ENCODE measurements at regions not wholly inside any gene's neighbourhood (a gene's known extent, or its start where the extent isn't known, plus 50 kb on each side); places are given as distances from the start of the nearest gene placed in this dataset.
"Not testable (repeated sequence)": the region's sequence is repeated elsewhere in the genome, so short reads cannot be mapped to it uniquely, and the experiment has no call there.

- Histone ChIP-seq H3K4me2 (ENCODE audit: low read depth, low read length, poor library complexity, severe bottlenecking) (no peak overlapping the region), H3K36me3 (ENCODE audit: low read length) (no peaks in the 10 kb centered on the region), H4K20me1 (ENCODE audit: low read depth, low read length) (no peaks in the 10 kb centered on the region), H3K4me3 (ENCODE audit: insufficient read depth, low read length, poor library complexity, severe bottlenecking) (no peak overlapping the region), H3K27ac (ENCODE audit: low read depth, low read length) (no peak overlapping the region), H3F3A (ENCODE audit: insufficient read depth) (no peaks in the 10 kb centered on the region), H3K79me2 (ENCODE audit: insufficient read depth, low read length) (no peaks in the 10 kb centered on the region), H3K9ac (ENCODE audit: low read length) (no peak overlapping the region), H3K9me3 (ENCODE audit: insufficient read depth, low read length) (no peaks in the 10 kb centered on the region), H3K9me2 (replicated peaks; ENCODE audit: insufficient read depth, low read length) (no peaks in the 10 kb centered on the region), H2AFZ (ENCODE audit: low read depth, low read length, severe bottlenecking) (no peak overlapping the region), H3K27me3 (ENCODE audit: low read length) (no peaks in the 10 kb centered on the region)
- no peak for TF ChIP-seq EZH2phosphoT487 (conservative IDR thresholded peaks at IDR 0.05; ENCODE audit: low read length)
- no peak for TF ChIP-seq CTCF (IDR thresholded peaks at IDR 0.05; ENCODE audit: insufficient read depth, low read length, poor library complexity, severe bottlenecking)
Measured at GRCh38 chr12:91743280-91743679, 402.4 kb downstream of the BTG1 start.

- Histone ChIP-seq H3K4me3 (ENCODE audit: insufficient read depth, low read length, poor library complexity, severe bottlenecking) (no peak overlapping the region), H3K27me3 (ENCODE audit: low read length) (no peaks in the 10 kb centered on the region), H3K27ac (ENCODE audit: low read depth, low read length) (no peak overlapping the region), H2AFZ (ENCODE audit: low read depth, low read length, severe bottlenecking) (no peak overlapping the region), H3K36me3 (ENCODE audit: low read length) (no peaks in the 10 kb centered on the region), H3K9me2 (replicated peaks; ENCODE audit: insufficient read depth, low read length) (no peaks in the 10 kb centered on the region), H3K9me3 (ENCODE audit: insufficient read depth, low read length) (no peaks in the 10 kb centered on the region), H3F3A (ENCODE audit: insufficient read depth) (no peaks in the 10 kb centered on the region), H3K4me2 (ENCODE audit: low read depth, low read length, poor library complexity, severe bottlenecking) (no peak overlapping the region), H3K9ac (ENCODE audit: low read length) (no peak overlapping the region), H4K20me1 (ENCODE audit: low read depth, low read length) (no peaks in the 10 kb centered on the region), H3K79me2 (ENCODE audit: insufficient read depth, low read length) (no peaks in the 10 kb centered on the region)
- TF ChIP-seq CTCF (IDR thresholded peaks at IDR 0.05; ENCODE audit: insufficient read depth, low read length, poor library complexity, severe bottlenecking) (no peak), EZH2phosphoT487 (conservative IDR thresholded peaks at IDR 0.05; ENCODE audit: low read length) (no peak)
Measured at GRCh38 chr12:91741932-91742331, 403.7 kb downstream of the BTG1 start.

- H3K9ac ChIP-seq (ENCODE audit: low read length); H3K4me3 ChIP-seq (ENCODE audit: insufficient read depth, low read length, poor library complexity, severe bottlenecking); H3K9me2 ChIP-seq (replicated peaks; ENCODE audit: insufficient read depth, low read length); H3K9me3 ChIP-seq (ENCODE audit: insufficient read depth, low read length); H3F3A ChIP-seq (ENCODE audit: insufficient read depth); H2AFZ ChIP-seq (ENCODE audit: low read depth, low read length, severe bottlenecking); H4K20me1 ChIP-seq (ENCODE audit: low read depth, low read length); H3K27ac ChIP-seq (ENCODE audit: low read depth, low read length); H3K4me2 ChIP-seq (ENCODE audit: low read depth, low read length, poor library complexity, severe bottlenecking); H3K36me3 ChIP-seq (ENCODE audit: low read length); H3K27me3 ChIP-seq (ENCODE audit: low read length); H3K79me2 ChIP-seq (ENCODE audit: insufficient read depth, low read length): not testable (repeated sequence)
Measured at GRCh38 chr12:91733846-91734245, 411.8 kb downstream of the BTG1 start.

GRCh38 chr12:91732086-91732485 is 413.6 kb downstream of the BTG1 start:
- Histone ChIP-seq H3K4me3 (ENCODE audit: insufficient read depth, low read length, poor library complexity, severe bottlenecking) (no peak overlapping the region), H3K36me3 (ENCODE audit: low read length) (no peaks in the 10 kb centered on the region), H2AFZ (ENCODE audit: low read depth, low read length, severe bottlenecking) (no peak overlapping the region), H3K9me3 (ENCODE audit: insufficient read depth, low read length) (0 out of 2 replicates have a peak, but pooled peaks cover 4% of the 10 kb centered on the region), H3K4me2 (ENCODE audit: low read depth, low read length, poor library complexity, severe bottlenecking) (no peak overlapping the region), H3K9me2 (replicated peaks; ENCODE audit: insufficient read depth, low read length) (no peaks in the 10 kb centered on the region), H4K20me1 (ENCODE audit: low read depth, low read length) (no peaks in the 10 kb centered on the region), H3K9ac (ENCODE audit: low read length) (no peak overlapping the region), H3F3A (ENCODE audit: insufficient read depth) (no peaks in the 10 kb centered on the region), H3K27ac (ENCODE audit: low read depth, low read length) (no peak overlapping the region), H3K79me2 (ENCODE audit: insufficient read depth, low read length) (no peaks in the 10 kb centered on the region), H3K27me3 (ENCODE audit: low read length) (no peaks in the 10 kb centered on the region)
- TF ChIP-seq EZH2phosphoT487 (conservative IDR thresholded peaks at IDR 0.05; ENCODE audit: low read length) (no peak), CTCF (IDR thresholded peaks at IDR 0.05; ENCODE audit: insufficient read depth, low read length, poor library complexity, severe bottlenecking) (no peak)

Measured in SU-DHL-6 (cell line).